GM12891 (cell line): ENCODE measurements at regions not wholly inside any gene's neighbourhood (a gene's known extent, or its start where the extent isn't known, plus 50 kb on each side); places are given as distances from the start of the nearest gene placed in this dataset.

Experiments
- DNase-seq: peaks from one replicate; pipeline ENCODE4 v3.0.0; 2011; ENCODE audit warnings: low spot score; ENCODE audit not compliant: insufficient read length
- FAIRE-seq: peaks from 2 replicates; lab custom pipeline; 2011; peaks lifted over from hg19 to GRCh38; lab: Jason Lieb, UNC
- PAX5 ChIP-seq: IDR thresholded peaks from 2 replicates; pipeline ENCODE4 v1.6.1; 2011; ENCODE audit warnings: low read length, moderate library complexity, mild to moderate bottlenecking; ENCODE audit not compliant: insufficient read depth, severe bottlenecking
- POLR2A ChIP-seq: IDR thresholded peaks from 2 replicates; pipeline ENCODE4 v1.6.1; 2011; ENCODE audit warnings: low read depth, low read length, control low read depth
- POLR2AphosphoS5 ChIP-seq: IDR thresholded peaks from 2 replicates; pipeline ENCODE4 v1.6.1; 2011; ENCODE audit warnings: low read depth, low read length, control low read depth
- POU2F2 ChIP-seq: IDR thresholded peaks from 2 replicates; pipeline ENCODE4 v1.6.1; 2011; ENCODE audit warnings: low read depth, mild to moderate bottlenecking, control low read depth, low read length, moderate library complexity
- SPI1 ChIP-seq: IDR thresholded peaks from 2 replicates; pipeline ENCODE4 v1.6.1; 2011; ENCODE audit warnings: low read depth, low read length, control low read depth
- TAF1 ChIP-seq: IDR thresholded peaks from 2 replicates; pipeline ENCODE4 v1.6.1; 2011; ENCODE audit warnings: low read depth, low read length, control low read depth

GRCh38 chr5:167763772-167764171 is 527.7 kb upstream of the WWC1 start:
- no peak for DNase-seq
- TF ChIP-seq PAX5 (no peak), POU2F2 (no peak), POLR2A (no peak), POLR2AphosphoS5 (no peak), TAF1 (no peak), SPI1 (no peak)
- FAIRE-seq, result no peak

- no peak for TF ChIP-seq POLR2AphosphoS5
- TF ChIP-seq PAX5, result no peak
- no peak for TF ChIP-seq SPI1
- TF ChIP-seq TAF1, result no peak
- TF ChIP-seq POU2F2, result no peak
- TF ChIP-seq POLR2A, result no peak
- FAIRE-seq, result no peak
Measured at GRCh38 chr5:167764641-167765289, 526.7 kb upstream of the WWC1 start.

GRCh38 chr5:167765352-167765751 is 526.1 kb upstream of the WWC1 start:
- no peak for FAIRE-seq
- TF ChIP-seq SPI1, result no peak
- TF ChIP-seq PAX5, result no peak
- no peak for TF ChIP-seq TAF1
- TF ChIP-seq POLR2AphosphoS5, result no peak
- no peak for DNase-seq

More at GRCh38 chr5:167764641-167765289, 526.7 kb upstream of the WWC1 start:
- no peak for DNase-seq

DNA sequence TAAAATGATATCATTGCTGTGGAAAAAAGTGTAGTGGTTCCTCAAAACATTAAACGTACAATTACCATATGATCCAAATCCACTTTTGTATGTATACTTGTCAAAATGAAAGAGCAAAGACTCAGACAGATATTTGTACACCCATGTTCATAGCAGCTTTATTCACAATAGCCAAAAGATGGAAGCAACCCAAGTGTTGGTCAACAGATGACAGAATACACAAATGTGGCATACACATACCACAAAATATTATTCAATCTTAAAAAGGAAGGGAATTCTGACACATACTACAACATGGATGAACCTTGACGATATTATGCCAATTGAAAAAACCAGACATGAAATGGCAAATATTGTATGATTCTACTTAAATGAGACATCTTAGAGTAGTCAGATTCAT is 524.5 kb upstream of the WWC1 start:
- no peak for TF ChIP-seq POLR2A
- TF ChIP-seq PAX5, result no peak
- TF ChIP-seq POLR2AphosphoS5, result no peak
- TF ChIP-seq SPI1, result no peak
- no peak for TF ChIP-seq TAF1
- TF ChIP-seq POU2F2, result no peak
- DNase-seq (no peak), FAIRE-seq (no peak)

GRCh38 chr5:167767795-167768194 is 523.6 kb upstream of the WWC1 start:
- no peak for FAIRE-seq

GRCh38 chr5:167769846-167770413 is 521.5 kb upstream of the WWC1 start:
- TF ChIP-seq PAX5 (no peak), POLR2A (no peak), SPI1 (no peak), TAF1 (no peak)
- FAIRE-seq, result no peak
- no peak for DNase-seq

More at GRCh38 chr5:167767795-167768194, 523.6 kb upstream of the WWC1 start:
- no peak for TF ChIP-seq POLR2AphosphoS5
- TF ChIP-seq POLR2A, result no peak
- TF ChIP-seq POU2F2, result no peak
- TF ChIP-seq PAX5, result no peak
- TF ChIP-seq TAF1, result no peak
- TF ChIP-seq SPI1, result no peak
- DNase-seq, result no peak

DNA sequence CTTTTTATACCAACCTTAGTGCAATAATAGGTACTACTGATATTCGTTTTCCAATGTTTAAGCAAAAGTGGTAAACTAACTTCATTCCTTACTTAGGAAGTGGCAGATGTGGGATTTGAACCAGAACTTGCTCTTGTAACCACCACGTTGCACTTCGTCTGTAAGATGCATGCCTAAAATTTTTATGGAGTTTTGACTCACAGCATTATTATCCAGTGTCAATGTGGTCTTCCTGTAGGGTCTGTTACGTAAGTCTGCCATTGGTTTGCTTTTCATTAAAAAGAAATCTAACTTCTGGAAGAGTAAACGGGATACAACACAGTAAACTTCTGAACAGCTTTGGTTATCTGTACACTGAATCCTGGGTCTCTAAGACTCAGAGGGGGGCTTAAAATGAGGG is 521.0 kb upstream of the WWC1 start:
- DNase-seq (no peak), FAIRE-seq (no peak)
- no peak for TF ChIP-seq PAX5
- TF ChIP-seq TAF1, result no peak
- TF ChIP-seq POLR2A, result no peak
- no peak for TF ChIP-seq POLR2AphosphoS5
- TF ChIP-seq POU2F2, result no peak
- TF ChIP-seq SPI1, result no peak

DNA sequence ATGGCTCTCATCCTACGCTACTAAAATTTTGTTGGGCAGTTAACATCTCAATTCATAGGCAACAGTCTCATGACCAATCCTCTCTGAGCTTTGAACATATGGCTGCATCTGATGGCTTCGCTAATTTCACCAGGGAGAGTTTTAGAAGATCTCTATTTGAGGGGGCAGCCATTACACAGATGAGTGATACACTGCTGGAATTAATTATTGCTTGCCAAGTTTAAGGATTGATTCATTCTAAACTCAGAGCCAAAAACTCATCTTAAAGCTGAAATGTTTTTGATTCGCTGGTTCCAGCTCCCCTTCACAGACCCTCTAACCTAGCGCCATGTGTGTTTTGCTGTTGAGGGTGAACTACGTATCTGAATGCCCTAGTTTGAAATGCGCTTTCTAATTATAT is 519.9 kb upstream of the WWC1 start:
- FAIRE-seq, result no peak
- TF ChIP-seq PAX5 (no peak), SPI1 (no peak), POU2F2 (no peak), TAF1 (no peak), POLR2AphosphoS5 (no peak), POLR2A (no peak)
- DNase-seq, result no peak

GRCh38 chr5:167773668-167774301 is 517.7 kb upstream of the WWC1 start:
- FAIRE-seq (no peak), DNase-seq (no peak)
- TF ChIP-seq PAX5, result no peak

- FAIRE-seq (no peak), DNase-seq (no peak)
- no peak for TF ChIP-seq SPI1
- TF ChIP-seq PAX5, result no peak
- TF ChIP-seq TAF1, result no peak
- no peak for TF ChIP-seq POU2F2
- no peak for TF ChIP-seq POLR2A
- no peak for TF ChIP-seq POLR2AphosphoS5
Measured at GRCh38 chr5:167777746-167778145, 513.7 kb upstream of the WWC1 start.
